ENCODE measurements at regions not wholly inside any gene's neighbourhood (a gene's known extent, or its start where the extent isn't known, plus 50 kb on each side); places are given as distances from the start of the nearest gene placed in this dataset.
"Not testable (repeated sequence)": the region's sequence is repeated elsewhere in the genome, so short reads cannot be mapped to it uniquely, and the experiment has no call there.

GRCh38 chr5:119299242-119299614 is 56.6 kb upstream of the TNFAIP8 start:
- DNase-seq; H3K27me3 ChIP-seq (ENCODE audit: low read depth); intact Hi-C loops (cut with micrococcal nuclease); H3K9me3 ChIP-seq (replicated peaks); H3K36me3 ChIP-seq; H3K27ac ChIP-seq (replicated peaks); H3K4me3 ChIP-seq: not testable (repeated sequence)
- H3K4me1 ChIP-seq = peaks cover 19% of the 10 kb centered on the region

GRCh38 chr5:119299615-119300310 is 56.1 kb upstream of the TNFAIP8 start:
- DNase-seq; intact Hi-C loops (cut with micrococcal nuclease); H3K36me3 ChIP-seq; H3K9me3 ChIP-seq (replicated peaks); H3K4me3 ChIP-seq; H3K27ac ChIP-seq (replicated peaks); H3K27me3 ChIP-seq (ENCODE audit: low read depth): not testable (repeated sequence)
- peaks cover 22% of the 10 kb centered on the region for H3K4me1 ChIP-seq

GRCh38 chr5:119300311-119300670 is 55.5 kb upstream of the TNFAIP8 start:
- intact Hi-C loops (cut with micrococcal nuclease) = no loop called here
- Histone ChIP-seq H3K9me3 (replicated peaks) (no peaks in the 10 kb centered on the region), H3K27ac (replicated peaks) (no peak overlapping the region), H3K4me3 (no peak overlapping the region), H3K27me3 (ENCODE audit: low read depth) (no peaks in the 10 kb centered on the region), H3K36me3 (no peaks in the 10 kb centered on the region), H3K4me1 (peaks cover 22% of the 10 kb centered on the region)
- DNase-seq = no peak
- no peak for TF ChIP-seq CTCF (IDR thresholded peaks at IDR 0.05; ENCODE audit: borderline replicate concordance)

- Histone ChIP-seq H3K27me3 (ENCODE audit: low read depth) (no peaks in the 10 kb centered on the region), H3K4me1 (peaks cover 22% of the 10 kb centered on the region), H3K4me3 (no peak overlapping the region), H3K27ac (replicated peaks) (no peak overlapping the region), H3K36me3 (no peaks in the 10 kb centered on the region), H3K9me3 (replicated peaks) (no peaks in the 10 kb centered on the region)
- DNase-seq = no peak
- no peak for TF ChIP-seq CTCF (IDR thresholded peaks at IDR 0.05; ENCODE audit: borderline replicate concordance)
- intact Hi-C loops (cut with micrococcal nuclease) = no loop called here
Measured at GRCh38 chr5:119301210-119301609, 54.6 kb upstream of the TNFAIP8 start.

- no peak for DNase-seq
- no peak overlapping the region for H3K27ac ChIP-seq (replicated peaks)
- H3K4me3 ChIP-seq = no peak overlapping the region
- H3K27me3 ChIP-seq (ENCODE audit: low read depth) = no peaks in the 10 kb centered on the region
- no peaks in the 10 kb centered on the region for H3K36me3 ChIP-seq
- TF ChIP-seq CTCF (IDR thresholded peaks at IDR 0.05; ENCODE audit: borderline replicate concordance) = no peak
- intact Hi-C loops (cut with micrococcal nuclease) = no loop called here
- no peaks in the 10 kb centered on the region for H3K9me3 ChIP-seq (replicated peaks)
- peaks cover 22% of the 10 kb centered on the region for H3K4me1 ChIP-seq
Measured at GRCh38 chr5:119301906-119302305, 53.9 kb upstream of the TNFAIP8 start.

- no peaks in the 10 kb centered on the region for H3K27me3 ChIP-seq (ENCODE audit: low read depth)
- H3K27ac ChIP-seq (replicated peaks) = peak overlapping the region; percentile 2
- intact Hi-C loops (cut with micrococcal nuclease) = no loop called here
- H3K4me3 ChIP-seq = no peak overlapping the region
- no peaks in the 10 kb centered on the region for H3K9me3 ChIP-seq (replicated peaks)
- DNase-seq = no peak
- H3K36me3 ChIP-seq = no peaks in the 10 kb centered on the region
- no peak for TF ChIP-seq CTCF (IDR thresholded peaks at IDR 0.05; ENCODE audit: borderline replicate concordance)
- peaks cover 24% of the 10 kb centered on the region for H3K4me1 ChIP-seq
Measured at GRCh38 chr5:119302449-119302848, 53.4 kb upstream of the TNFAIP8 start.
